SU-DHL-6 (cell line): ENCODE measurements at regions not wholly inside any gene's neighbourhood (a gene's known extent, or its start where the extent isn't known, plus 50 kb on each side); places are given as distances from the start of the nearest gene placed in this dataset.
"Not testable (repeated sequence)": the region's sequence is repeated elsewhere in the genome, so short reads cannot be mapped to it uniquely, and the experiment has no call there.

ENCODE experiments used
- H2AFZ ChIP-seq: fragments of 200-600 bp; sonication (generic); 2 replicates; pipeline ENCODE4 v1.6.1; 2014; ENCODE audit warnings: low read depth, mild to moderate bottlenecking, moderate library complexity, mixed read lengths, antibody characterized with exemption, low read length; ENCODE audit not compliant: severe bottlenecking
- H3F3A ChIP-seq: fragments of 200-600 bp; shearing (Covaris generic); 2 replicates; pipeline ENCODE4 v1.6.0; 2016; ENCODE audit warnings: antibody characterized with exemption, mild to moderate bottlenecking; ENCODE audit not compliant: insufficient read depth
- H3K27ac ChIP-seq: fragments of 200-600 bp; sonication (generic); 2 replicates; pipeline ENCODE4 v1.5.1; 2016; ENCODE audit warnings: low read depth, mild to moderate bottlenecking, low read length, moderate library complexity, mixed read lengths
- H3K27me3 ChIP-seq: fragments of 200-600 bp; sonication (generic), shearing (Covaris generic); 2 replicates; pipeline ENCODE4 v1.6.0; 2014; ENCODE audit warnings: mild to moderate bottlenecking, low read length
- H3K36me3 ChIP-seq: fragments of 200-600 bp; sonication (generic); 2 replicates; pipeline ENCODE4 v1.6.1; 2014; ENCODE audit warnings: mild to moderate bottlenecking, low read length, mixed read lengths
- H3K4me2 ChIP-seq: fragments of 300-600, 200-600 bp; shearing (Covaris generic), sonication (generic); 2 replicates; pipeline ENCODE4 v1.6.0; 2014; ENCODE audit warnings: low read length, low read depth, mild to moderate bottlenecking; ENCODE audit not compliant: poor library complexity, severe bottlenecking
- H3K4me3 ChIP-seq: fragments of 200-600 bp; sonication (generic); 2 replicates; pipeline ENCODE4 v1.5.1; 2014; ENCODE audit warnings: antibody characterized with exemption, low read length, mild to moderate bottlenecking, mixed read lengths; ENCODE audit not compliant: insufficient read depth, poor library complexity, severe bottlenecking
- H3K79me2 ChIP-seq: fragments of 200-600 bp; sonication (generic); 2 replicates; pipeline ENCODE4 v1.6.1; 2014; ENCODE audit warnings: mild to moderate bottlenecking, low read length, moderate library complexity; ENCODE audit not compliant: insufficient read depth
- H3K9ac ChIP-seq: fragments of 200-600 bp; sonication (generic); 2 replicates; pipeline ENCODE4 v1.7.0; 2014; ENCODE audit warnings: mild to moderate bottlenecking, low read length
- H3K9me2 ChIP-seq: fragments of 200-600 bp; sonication (generic); replicated peaks from 2 replicates; pipeline ENCODE4 v1.6.1; 2014; ENCODE audit warnings: low read length; ENCODE audit not compliant: insufficient read depth
- H3K9me3 ChIP-seq: fragments of 200-600 bp; sonication (generic); 2 replicates; pipeline ENCODE4 v1.6.1; 2014; ENCODE audit warnings: low read length, mixed read lengths; ENCODE audit not compliant: insufficient read depth
- H4K20me1 ChIP-seq: fragments of 200-600 bp; sonication (generic); 2 replicates; pipeline ENCODE4 v1.6.1; 2014; ENCODE audit warnings: low read depth, mild to moderate bottlenecking, antibody characterized with exemption, low read length, moderate library complexity, mixed read lengths
- EZH2phosphoT487 ChIP-seq: fragments of 200-600 bp; sonication (generic), shearing (Covaris generic); conservative IDR thresholded peaks from 2 replicates; pipeline ENCODE4 v1.6.1; 2018; ENCODE audit warnings: mild to moderate bottlenecking, antibody characterized with exemption, low read length, moderate library complexity, mixed read lengths
- TF ChIP-seq, protein P1 (sequence below): fragments of 200-600 bp; sonication (generic); IDR thresholded peaks from one replicate; pipeline ENCODE4 v1.5.1; 2017; ENCODE audit warnings: antibody characterized with exemption, mild to moderate bottlenecking, low read length, moderate library complexity; ENCODE audit not compliant: insufficient read depth, poor library complexity, severe bottlenecking

- Histone ChIP-seq H3K27ac (no peak overlapping the region), H3K4me2 (no peak overlapping the region), H3K9me3 (no peaks in the 10 kb centered on the region), H3K4me3 (no peak overlapping the region), H3K9ac (no peak overlapping the region), H3K27me3 (no peaks in the 10 kb centered on the region), H3K79me2 (no peaks in the 10 kb centered on the region), H2AFZ (no peak overlapping the region), H3K36me3 (no peaks in the 10 kb centered on the region), H3K9me2 (no peaks in the 10 kb centered on the region), H4K20me1 (no peaks in the 10 kb centered on the region), H3F3A (no peaks in the 10 kb centered on the region)
- TF ChIP-seq, protein P1, sequence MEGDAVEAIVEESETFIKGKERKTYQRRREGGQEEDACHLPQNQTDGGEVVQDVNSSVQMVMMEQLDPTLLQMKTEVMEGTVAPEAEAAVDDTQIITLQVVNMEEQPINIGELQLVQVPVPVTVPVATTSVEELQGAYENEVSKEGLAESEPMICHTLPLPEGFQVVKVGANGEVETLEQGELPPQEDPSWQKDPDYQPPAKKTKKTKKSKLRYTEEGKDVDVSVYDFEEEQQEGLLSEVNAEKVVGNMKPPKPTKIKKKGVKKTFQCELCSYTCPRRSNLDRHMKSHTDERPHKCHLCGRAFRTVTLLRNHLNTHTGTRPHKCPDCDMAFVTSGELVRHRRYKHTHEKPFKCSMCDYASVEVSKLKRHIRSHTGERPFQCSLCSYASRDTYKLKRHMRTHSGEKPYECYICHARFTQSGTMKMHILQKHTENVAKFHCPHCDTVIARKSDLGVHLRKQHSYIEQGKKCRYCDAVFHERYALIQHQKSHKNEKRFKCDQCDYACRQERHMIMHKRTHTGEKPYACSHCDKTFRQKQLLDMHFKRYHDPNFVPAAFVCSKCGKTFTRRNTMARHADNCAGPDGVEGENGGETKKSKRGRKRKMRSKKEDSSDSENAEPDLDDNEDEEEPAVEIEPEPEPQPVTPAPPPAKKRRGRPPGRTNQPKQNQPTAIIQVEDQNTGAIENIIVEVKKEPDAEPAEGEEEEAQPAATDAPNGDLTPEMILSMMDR: no peak
- TF ChIP-seq EZH2phosphoT487: no peak
These were observed 585.3 kb downstream of the GOLGA6L6 start for GRCh38 chr15:19956124-19956796.

GRCh38 chr15:19944261-19944888, 597.2 kb downstream of the GOLGA6L6 start:
- TF ChIP-seq EZH2phosphoT487: no peak
- TF ChIP-seq, protein P1: no peak
- H3K9me2 ChIP-seq: no peaks in the 10 kb centered on the region
- H3K4me2 ChIP-seq: no peak overlapping the region
- H2AFZ ChIP-seq: no peak overlapping the region
- H3K36me3 ChIP-seq: no peaks in the 10 kb centered on the region
- no peaks in the 10 kb centered on the region for H3K27me3 ChIP-seq
- H3K4me3 ChIP-seq: no peak overlapping the region
- no peaks in the 10 kb centered on the region for H4K20me1 ChIP-seq
- H3K9me3 ChIP-seq: no peaks in the 10 kb centered on the region
- no peaks in the 10 kb centered on the region for H3F3A ChIP-seq
- H3K9ac ChIP-seq: no peak overlapping the region
- no peak overlapping the region for H3K27ac ChIP-seq
- H3K79me2 ChIP-seq: no peaks in the 10 kb centered on the region

DNA sequence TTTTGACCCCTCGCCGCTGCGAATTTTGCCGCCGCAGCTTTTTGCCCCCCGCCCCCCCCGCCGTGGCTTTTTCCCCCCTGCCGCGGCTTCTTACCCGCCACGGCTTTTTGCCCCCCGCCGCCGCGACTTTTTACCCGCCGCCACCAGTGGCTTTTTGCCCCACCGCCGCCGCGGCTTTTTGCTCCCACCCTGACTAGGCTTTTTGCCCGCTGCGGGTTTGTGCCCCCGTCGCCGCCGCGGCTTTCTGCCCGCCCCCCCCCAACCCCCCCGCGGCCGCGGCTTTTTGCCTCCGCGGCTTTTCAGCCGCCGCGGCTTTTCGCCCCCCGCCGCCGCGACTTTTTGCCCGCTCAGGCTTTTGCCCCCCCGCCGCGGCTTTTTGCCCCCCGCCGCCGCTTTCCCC, 598.1 kb downstream of the GOLGA6L6 start:
- Histone ChIP-seq H3K4me2 (no peak overlapping the region), H2AFZ (no peak overlapping the region), H3K9me3 (no peaks in the 10 kb centered on the region), H3K27me3 (no peaks in the 10 kb centered on the region), H3K27ac (no peak overlapping the region), H3K9ac (no peak overlapping the region), H3K36me3 (no peaks in the 10 kb centered on the region), H4K20me1 (no peaks in the 10 kb centered on the region), H3K9me2 (no peaks in the 10 kb centered on the region), H3K79me2 (no peaks in the 10 kb centered on the region), H3F3A (no peaks in the 10 kb centered on the region), H3K4me3 (no peak overlapping the region)
- no peak for TF ChIP-seq EZH2phosphoT487
- TF ChIP-seq, protein P1: no peak

- not testable (repeated sequence) for H3K9me3 ChIP-seq, H3K9me2 ChIP-seq, H3K79me2 ChIP-seq, H3K9ac ChIP-seq, H3K4me3 ChIP-seq, H4K20me1 ChIP-seq, H3K4me2 ChIP-seq, H3K27me3 ChIP-seq, H3F3A ChIP-seq, H3K36me3 ChIP-seq, H3K27ac ChIP-seq, H2AFZ ChIP-seq
These were observed 638.3 kb downstream of the GOLGA6L6 start for GRCh38 chr15:19903281-19903680.

DNA sequence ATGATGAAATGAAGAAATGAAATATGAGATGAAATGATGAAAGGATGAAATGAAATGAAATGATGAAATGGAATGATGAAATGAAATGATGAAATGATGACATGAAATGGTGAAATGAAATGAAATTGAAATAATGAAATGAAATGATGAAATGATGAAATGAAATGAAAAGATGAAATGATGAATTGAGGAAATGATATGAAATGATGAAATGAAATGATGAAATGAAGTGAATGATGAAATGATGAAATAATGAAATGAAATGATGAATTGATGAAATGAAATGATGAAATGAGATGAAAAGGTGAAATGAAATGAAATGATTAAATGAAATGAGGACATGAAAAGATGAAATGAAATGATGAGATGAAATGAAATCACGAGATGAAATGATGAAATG, 639.2 kb downstream of the GOLGA6L6 start:
- not testable (repeated sequence) for H3K79me2 ChIP-seq, H3K27me3 ChIP-seq, H3K9ac ChIP-seq, H2AFZ ChIP-seq, H3K4me2 ChIP-seq, H3K9me2 ChIP-seq, H3K9me3 ChIP-seq, H3K4me3 ChIP-seq, H3K36me3 ChIP-seq, H3K27ac ChIP-seq, H4K20me1 ChIP-seq, H3F3A ChIP-seq
